GM23338 (cell line): ENCODE measurements at regions not wholly inside any gene's neighbourhood (a gene's known extent, or its start where the extent isn't known, plus 50 kb on each side); places are given as distances from the start of the nearest gene placed in this dataset.

Experiments
- ATAC-seq: fragments of 200-7000 bp; cut with Tn5 transposase; 3 replicates; pipeline ENCODE4 v1.9.1; 2020
- DNase-seq: peaks from one replicate; pipeline ENCODE4 v3.0.0-alpha.2; 2015; ENCODE audit warnings: low spot score
- H2AFZ ChIP-seq: fragments of 200-600 bp; sonication (generic); 2 replicates; pipeline ENCODE4 v1.8.0; 2016; ENCODE audit warnings: antibody characterized with exemption, mild to moderate bottlenecking, moderate library complexity
- H3F3A ChIP-seq: fragments of 200-600 bp; sonication (generic); replicated peaks from 2 replicates; pipeline ENCODE4 v1.8.0; 2017; ENCODE audit warnings: antibody characterized with exemption, mixed run types, low read depth
- H3K27ac ChIP-seq: fragments of 200-600 bp; sonication (generic); 2 replicates; pipeline ENCODE4 v1.6.1; 2016; ENCODE audit warnings: low read depth
- H3K27me3 ChIP-seq: fragments of 200-600 bp; sonication (generic); 2 replicates; pipeline ENCODE4 v1.8.0; 2016; ENCODE audit warnings: mild to moderate bottlenecking, mixed run types, moderate library complexity; ENCODE audit not compliant: insufficient read depth
- H3K36me3 ChIP-seq: fragments of 200-600 bp; sonication (generic); 2 replicates; pipeline ENCODE4 v1.8.0; 2016; ENCODE audit warnings: mild to moderate bottlenecking; ENCODE audit not compliant: insufficient read depth
- H3K4me1 ChIP-seq: fragments of 200-600 bp; sonication (generic); 2 replicates; pipeline ENCODE4 v1.8.0; 2016; ENCODE audit warnings: mild to moderate bottlenecking, moderate library complexity; ENCODE audit not compliant: insufficient read depth
- H3K4me2 ChIP-seq: fragments of 200-600 bp; sonication (generic); 2 replicates; pipeline ENCODE4 v1.7.1; 2017; ENCODE audit warnings: mixed run types
- H3K4me3 ChIP-seq: fragments of 200-600 bp; sonication (generic); 2 replicates; pipeline ENCODE4 v1.6.1; 2016; ENCODE audit warnings: mixed run types
- H3K79me2 ChIP-seq: fragments of 200-600 bp; sonication (generic); replicated peaks from 2 replicates; pipeline ENCODE4 v1.8.0; 2017; ENCODE audit warnings: mild to moderate bottlenecking; ENCODE audit not compliant: insufficient read depth
- H3K9me2 ChIP-seq: fragments of 200-600 bp; sonication (generic); 2 replicates; pipeline ENCODE4 v1.8.0; 2017; ENCODE audit not compliant: insufficient read depth
- H4K20me1 ChIP-seq: fragments of 200-600 bp; sonication (generic); replicated peaks from 2 replicates; pipeline ENCODE4 v1.8.0; 2017; ENCODE audit warnings: mild to moderate bottlenecking; ENCODE audit not compliant: insufficient read depth
- H3K27ac Mint-ChIP-seq: 2 replicates; pipeline ENCODE4 v1.8.0; 2020; ENCODE audit warnings: inconsistent platforms, mild to moderate bottlenecking, moderate library complexity, mixed read lengths
- H3K27me3 Mint-ChIP-seq: 3 replicates; pipeline ENCODE4 v1.8.0; 2022; ENCODE audit warnings: low read depth, mild to moderate bottlenecking, moderate library complexity, mixed read lengths, inconsistent platforms; ENCODE audit not compliant: insufficient read depth, poor library complexity
- H3K36me3 Mint-ChIP-seq: 3 replicates; pipeline ENCODE4 v1.8.0; 2021; ENCODE audit warnings: low read depth, mild to moderate bottlenecking, inconsistent platforms, moderate library complexity, mixed read lengths
- H3K4me1 Mint-ChIP-seq: 3 replicates; pipeline ENCODE4 v1.8.0; 2020; ENCODE audit warnings: mild to moderate bottlenecking, inconsistent platforms, mixed read lengths
- H3K4me3 Mint-ChIP-seq: 3 replicates; pipeline ENCODE4 v1.8.0; 2021; ENCODE audit warnings: moderate library complexity, mild to moderate bottlenecking, inconsistent platforms, mixed read lengths
- H3K9me3 Mint-ChIP-seq: 3 replicates; pipeline ENCODE4 v1.8.0; 2020; ENCODE audit warnings: moderate library complexity, mild to moderate bottlenecking, inconsistent platforms, mixed read lengths
- CREB1 ChIP-seq: fragments of 250-450 bp; sonication (Bioruptor Pico); IDR thresholded peaks from 2 replicates; pipeline ENCODE4 v1.5.0; 2020; ENCODE audit warnings: low read depth, mild to moderate bottlenecking, moderate library complexity
- EZH2 ChIP-seq: fragments of 200-600 bp; sonication (generic); IDR thresholded peaks from one replicate; pipeline ENCODE4 v1.8.0; 2017; ENCODE audit warnings: antibody characterized with exemption, mild to moderate bottlenecking, low read depth; ENCODE audit not compliant: unreplicated experiment
- EZH2phosphoT487 ChIP-seq: fragments of 200-600 bp; sonication (generic); IDR thresholded peaks from one replicate; pipeline ENCODE4 v1.8.1; 2018; ENCODE audit warnings: antibody characterized with exemption; ENCODE audit not compliant: unreplicated experiment
- JUNB ChIP-seq: IDR thresholded peaks from one replicate; pipeline ENCODE4 v1.6.1; 2016; ENCODE audit warnings: antibody characterized with exemption; ENCODE audit not compliant: unreplicated experiment
- NANOG ChIP-seq: IDR thresholded peaks from 2 replicates; pipeline ENCODE4 v1.6.1; 2016; ENCODE audit warnings: antibody characterized with exemption, borderline replicate concordance
- POLR2AphosphoS5 ChIP-seq: IDR thresholded peaks from 2 replicates; pipeline ENCODE4 v1.6.1; 2016; ENCODE audit warnings: antibody characterized with exemption, low read depth
- STAT1 ChIP-seq: IDR thresholded peaks from one replicate; pipeline ENCODE4 v1.6.1; 2016; ENCODE audit warnings: antibody characterized with exemption; ENCODE audit not compliant: unreplicated experiment
- ZNF114 ChIP-seq: fragments of 250-450 bp; sonication (Bioruptor Pico); IDR thresholded peaks from 2 replicates; pipeline ENCODE4 v1.5.0; 2020; ENCODE audit warnings: mild to moderate bottlenecking, moderate library complexity
- ZNF331 ChIP-seq: fragments of 250-450 bp; sonication (Bioruptor Pico); IDR thresholded peaks from 2 replicates; pipeline ENCODE4 v1.5.0; 2020; ENCODE audit warnings: low read depth, mild to moderate bottlenecking, moderate library complexity
- TF ChIP-seq, protein P1 (sequence below): IDR thresholded peaks from 2 replicates; pipeline ENCODE4 v1.6.1; 2016; ENCODE audit warnings: antibody characterized with exemption
- TF ChIP-seq, protein P2 (sequence below): fragments of 250-450 bp; sonication (Bioruptor Pico); IDR thresholded peaks from 2 replicates; pipeline ENCODE4 v1.5.0; 2020; ENCODE audit warnings: mild to moderate bottlenecking, moderate library complexity
- TF ChIP-seq, protein P3 (sequence below), 2 experiments: fragments of 200-600 bp in 1 of 2; sonication (generic) in 1 of 2; conservative IDR thresholded peaks; 2 replicates each; pipeline versions ENCODE4 v1.5.1 to v1.6.1; 2016 to 2017; ENCODE audit warnings: antibody characterized with exemption in 2 of 2, low read depth in 2 of 2, mild to moderate bottlenecking in 2 of 2, moderate library complexity in 1 of 2
- TF ChIP-seq, protein P4 (sequence below): IDR thresholded peaks from one replicate; pipeline ENCODE4 v1.6.1; 2018; ENCODE audit warnings: antibody characterized with exemption; ENCODE audit not compliant: unreplicated experiment

DNA sequence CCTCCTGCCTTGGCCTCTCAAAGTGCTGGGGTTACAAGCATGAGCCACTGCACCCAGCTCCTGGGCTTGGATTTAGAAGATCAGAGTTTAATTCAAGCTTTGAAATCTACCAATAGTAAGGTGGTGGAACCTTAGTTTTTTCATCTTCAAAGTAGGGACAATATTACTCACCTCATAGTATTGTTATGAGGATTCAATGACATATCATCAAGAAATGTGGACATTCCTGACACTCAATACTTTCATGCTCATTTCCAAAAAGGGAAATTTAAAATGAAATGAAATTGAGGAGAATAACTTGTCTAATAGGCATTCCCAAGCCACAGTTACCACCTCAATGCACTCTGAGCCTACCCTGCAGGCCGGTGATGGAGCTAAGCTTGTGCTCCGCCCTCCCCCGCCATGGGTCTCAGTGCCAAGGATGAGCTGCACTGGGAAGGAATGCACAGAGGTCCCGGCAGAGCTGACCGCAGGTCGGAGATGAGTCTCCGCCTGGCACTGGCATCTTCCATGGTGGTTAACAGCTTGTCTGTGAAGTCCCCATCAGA lies 56.5 kb upstream of the BCAR3 start:
- peaks cover 10% of the 10 kb centered on the region for H3K9me2 ChIP-seq
- H3K4me1 Mint-ChIP-seq: peaks cover 10% of the 10 kb centered on the region; the same call in 2 of the 3 replicates
- no peak overlapping the region for H3K4me3 ChIP-seq
- H3K36me3 Mint-ChIP-seq: no peaks in the 10 kb centered on the region
- peaks cover 7% of the 10 kb centered on the region for H3K27me3 Mint-ChIP-seq
- H3K9me3 Mint-ChIP-seq: no peaks in the 10 kb centered on the region
- DNase-seq (no peak), ATAC-seq (no peak)
- H3K27me3 ChIP-seq: no peaks in the 10 kb centered on the region
- no peak overlapping the region for H3K4me2 ChIP-seq
- no peaks in the 10 kb centered on the region for H3K79me2 ChIP-seq
- peaks cover 3% of the 10 kb centered on the region; the same call in 1 of the 2 replicates for H3K4me1 ChIP-seq
- no peaks in the 10 kb centered on the region for H4K20me1 ChIP-seq
- H2AFZ ChIP-seq: no peak overlapping the region
- no peak overlapping the region for H3K27ac ChIP-seq
- TF ChIP-seq, protein P1, sequence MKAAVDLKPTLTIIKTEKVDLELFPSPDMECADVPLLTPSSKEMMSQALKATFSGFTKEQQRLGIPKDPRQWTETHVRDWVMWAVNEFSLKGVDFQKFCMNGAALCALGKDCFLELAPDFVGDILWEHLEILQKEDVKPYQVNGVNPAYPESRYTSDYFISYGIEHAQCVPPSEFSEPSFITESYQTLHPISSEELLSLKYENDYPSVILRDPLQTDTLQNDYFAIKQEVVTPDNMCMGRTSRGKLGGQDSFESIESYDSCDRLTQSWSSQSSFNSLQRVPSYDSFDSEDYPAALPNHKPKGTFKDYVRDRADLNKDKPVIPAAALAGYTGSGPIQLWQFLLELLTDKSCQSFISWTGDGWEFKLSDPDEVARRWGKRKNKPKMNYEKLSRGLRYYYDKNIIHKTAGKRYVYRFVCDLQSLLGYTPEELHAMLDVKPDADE: no peak
- TF ChIP-seq CREB1 (no peak), EZH2phosphoT487 (no peak), NANOG (no peak), POLR2AphosphoS5 (no peak), STAT1 (no peak), JUNB (no peak), ZNF331 (CRISPR knock-in tag) (no peak), EZH2 (no peak), ZNF114 (CRISPR knock-in tag) (no peak)
- TF ChIP-seq, protein P2, sequence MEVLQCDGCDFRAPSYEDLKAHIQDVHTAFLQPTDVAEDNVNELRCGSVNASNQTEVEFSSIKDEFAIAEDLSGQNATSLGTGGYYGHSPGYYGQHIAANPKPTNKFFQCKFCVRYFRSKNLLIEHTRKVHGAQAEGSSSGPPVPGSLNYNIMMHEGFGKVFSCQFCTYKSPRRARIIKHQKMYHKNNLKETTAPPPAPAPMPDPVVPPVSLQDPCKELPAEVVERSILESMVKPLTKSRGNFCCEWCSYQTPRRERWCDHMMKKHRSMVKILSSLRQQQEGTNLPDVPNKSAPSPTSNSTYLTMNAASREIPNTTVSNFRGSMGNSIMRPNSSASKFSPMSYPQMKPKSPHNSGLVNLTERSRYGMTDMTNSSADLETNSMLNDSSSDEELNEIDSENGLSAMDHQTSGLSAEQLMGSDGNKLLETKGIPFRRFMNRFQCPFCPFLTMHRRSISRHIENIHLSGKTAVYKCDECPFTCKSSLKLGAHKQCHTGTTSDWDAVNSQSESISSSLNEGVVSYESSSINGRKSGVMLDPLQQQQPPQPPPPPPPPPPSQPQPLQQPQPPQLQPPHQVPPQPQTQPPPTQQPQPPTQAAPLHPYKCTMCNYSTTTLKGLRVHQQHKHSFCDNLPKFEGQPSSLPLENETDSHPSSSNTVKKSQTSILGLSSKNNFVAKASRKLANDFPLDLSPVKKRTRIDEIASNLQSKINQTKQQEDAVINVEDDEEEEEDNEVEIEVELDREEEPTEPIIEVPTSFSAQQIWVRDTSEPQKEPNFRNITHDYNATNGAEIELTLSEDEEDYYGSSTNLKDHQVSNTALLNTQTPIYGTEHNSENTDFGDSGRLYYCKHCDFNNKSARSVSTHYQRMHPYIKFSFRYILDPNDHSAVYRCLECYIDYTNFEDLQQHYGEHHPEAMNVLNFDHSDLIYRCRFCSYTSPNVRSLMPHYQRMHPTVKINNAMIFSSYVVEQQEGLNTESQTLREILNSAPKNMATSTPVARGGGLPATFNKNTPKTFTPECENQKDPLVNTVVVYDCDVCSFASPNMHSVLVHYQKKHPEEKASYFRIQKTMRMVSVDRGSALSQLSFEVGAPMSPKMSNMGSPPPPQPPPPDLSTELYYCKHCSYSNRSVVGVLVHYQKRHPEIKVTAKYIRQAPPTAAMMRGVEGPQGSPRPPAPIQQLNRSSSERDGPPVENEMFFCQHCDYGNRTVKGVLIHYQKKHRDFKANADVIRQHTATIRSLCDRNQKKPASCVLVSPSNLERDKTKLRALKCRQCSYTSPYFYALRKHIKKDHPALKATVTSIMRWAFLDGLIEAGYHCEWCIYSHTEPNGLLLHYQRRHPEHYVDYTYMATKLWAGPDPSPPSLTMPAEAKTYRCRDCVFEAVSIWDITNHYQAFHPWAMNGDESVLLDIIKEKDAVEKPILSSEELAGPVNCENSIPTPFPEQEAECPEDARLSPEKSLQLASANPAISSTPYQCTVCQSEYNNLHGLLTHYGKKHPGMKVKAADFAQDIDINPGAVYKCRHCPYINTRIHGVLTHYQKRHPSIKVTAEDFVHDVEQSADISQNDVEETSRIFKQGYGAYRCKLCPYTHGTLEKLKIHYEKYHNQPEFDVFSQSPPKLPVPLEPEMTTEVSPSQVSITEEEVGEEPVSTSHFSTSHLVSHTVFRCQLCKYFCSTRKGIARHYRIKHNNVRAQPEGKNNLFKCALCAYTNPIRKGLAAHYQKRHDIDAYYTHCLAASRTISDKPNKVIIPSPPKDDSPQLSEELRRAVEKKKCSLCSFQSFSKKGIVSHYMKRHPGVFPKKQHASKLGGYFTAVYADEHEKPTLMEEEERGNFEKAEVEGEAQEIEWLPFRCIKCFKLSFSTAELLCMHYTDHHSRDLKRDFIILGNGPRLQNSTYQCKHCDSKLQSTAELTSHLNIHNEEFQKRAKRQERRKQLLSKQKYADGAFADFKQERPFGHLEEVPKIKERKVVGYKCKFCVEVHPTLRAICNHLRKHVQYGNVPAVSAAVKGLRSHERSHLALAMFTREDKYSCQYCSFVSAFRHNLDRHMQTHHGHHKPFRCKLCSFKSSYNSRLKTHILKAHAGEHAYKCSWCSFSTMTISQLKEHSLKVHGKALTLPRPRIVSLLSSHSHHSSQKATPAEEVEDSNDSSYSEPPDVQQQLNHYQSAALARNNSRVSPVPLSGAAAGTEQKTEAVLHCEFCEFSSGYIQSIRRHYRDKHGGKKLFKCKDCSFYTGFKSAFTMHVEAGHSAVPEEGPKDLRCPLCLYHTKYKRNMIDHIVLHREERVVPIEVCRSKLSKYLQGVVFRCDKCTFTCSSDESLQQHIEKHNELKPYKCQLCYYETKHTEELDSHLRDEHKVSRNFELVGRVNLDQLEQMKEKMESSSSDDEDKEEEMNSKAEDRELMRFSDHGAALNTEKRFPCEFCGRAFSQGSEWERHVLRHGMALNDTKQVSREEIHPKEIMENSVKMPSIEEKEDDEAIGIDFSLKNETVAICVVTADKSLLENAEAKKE (CRISPR knock-in tag): no peak
- TF ChIP-seq, protein P3, sequence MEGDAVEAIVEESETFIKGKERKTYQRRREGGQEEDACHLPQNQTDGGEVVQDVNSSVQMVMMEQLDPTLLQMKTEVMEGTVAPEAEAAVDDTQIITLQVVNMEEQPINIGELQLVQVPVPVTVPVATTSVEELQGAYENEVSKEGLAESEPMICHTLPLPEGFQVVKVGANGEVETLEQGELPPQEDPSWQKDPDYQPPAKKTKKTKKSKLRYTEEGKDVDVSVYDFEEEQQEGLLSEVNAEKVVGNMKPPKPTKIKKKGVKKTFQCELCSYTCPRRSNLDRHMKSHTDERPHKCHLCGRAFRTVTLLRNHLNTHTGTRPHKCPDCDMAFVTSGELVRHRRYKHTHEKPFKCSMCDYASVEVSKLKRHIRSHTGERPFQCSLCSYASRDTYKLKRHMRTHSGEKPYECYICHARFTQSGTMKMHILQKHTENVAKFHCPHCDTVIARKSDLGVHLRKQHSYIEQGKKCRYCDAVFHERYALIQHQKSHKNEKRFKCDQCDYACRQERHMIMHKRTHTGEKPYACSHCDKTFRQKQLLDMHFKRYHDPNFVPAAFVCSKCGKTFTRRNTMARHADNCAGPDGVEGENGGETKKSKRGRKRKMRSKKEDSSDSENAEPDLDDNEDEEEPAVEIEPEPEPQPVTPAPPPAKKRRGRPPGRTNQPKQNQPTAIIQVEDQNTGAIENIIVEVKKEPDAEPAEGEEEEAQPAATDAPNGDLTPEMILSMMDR (conservative IDR thresholded peaks at IDR 0.05; ENCODE audit: low read depth in 2 of 2): no peak
- TF ChIP-seq, protein P4, sequence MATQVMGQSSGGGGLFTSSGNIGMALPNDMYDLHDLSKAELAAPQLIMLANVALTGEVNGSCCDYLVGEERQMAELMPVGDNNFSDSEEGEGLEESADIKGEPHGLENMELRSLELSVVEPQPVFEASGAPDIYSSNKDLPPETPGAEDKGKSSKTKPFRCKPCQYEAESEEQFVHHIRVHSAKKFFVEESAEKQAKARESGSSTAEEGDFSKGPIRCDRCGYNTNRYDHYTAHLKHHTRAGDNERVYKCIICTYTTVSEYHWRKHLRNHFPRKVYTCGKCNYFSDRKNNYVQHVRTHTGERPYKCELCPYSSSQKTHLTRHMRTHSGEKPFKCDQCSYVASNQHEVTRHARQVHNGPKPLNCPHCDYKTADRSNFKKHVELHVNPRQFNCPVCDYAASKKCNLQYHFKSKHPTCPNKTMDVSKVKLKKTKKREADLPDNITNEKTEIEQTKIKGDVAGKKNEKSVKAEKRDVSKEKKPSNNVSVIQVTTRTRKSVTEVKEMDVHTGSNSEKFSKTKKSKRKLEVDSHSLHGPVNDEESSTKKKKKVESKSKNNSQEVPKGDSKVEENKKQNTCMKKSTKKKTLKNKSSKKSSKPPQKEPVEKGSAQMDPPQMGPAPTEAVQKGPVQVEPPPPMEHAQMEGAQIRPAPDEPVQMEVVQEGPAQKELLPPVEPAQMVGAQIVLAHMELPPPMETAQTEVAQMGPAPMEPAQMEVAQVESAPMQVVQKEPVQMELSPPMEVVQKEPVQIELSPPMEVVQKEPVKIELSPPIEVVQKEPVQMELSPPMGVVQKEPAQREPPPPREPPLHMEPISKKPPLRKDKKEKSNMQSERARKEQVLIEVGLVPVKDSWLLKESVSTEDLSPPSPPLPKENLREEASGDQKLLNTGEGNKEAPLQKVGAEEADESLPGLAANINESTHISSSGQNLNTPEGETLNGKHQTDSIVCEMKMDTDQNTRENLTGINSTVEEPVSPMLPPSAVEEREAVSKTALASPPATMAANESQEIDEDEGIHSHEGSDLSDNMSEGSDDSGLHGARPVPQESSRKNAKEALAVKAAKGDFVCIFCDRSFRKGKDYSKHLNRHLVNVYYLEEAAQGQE: no peak
- no peaks in the 10 kb centered on the region for H3K36me3 ChIP-seq
- H3K4me3 Mint-ChIP-seq: no peak overlapping the region
- no peaks in the 10 kb centered on the region for H3F3A ChIP-seq
- no peak overlapping the region for H3K27ac Mint-ChIP-seq
